ENCODE measurements at regions not wholly inside any gene's neighbourhood (a gene's known extent, or its start where the extent isn't known, plus 50 kb on each side); places are given as distances from the start of the nearest gene placed in this dataset.
A peak's percentile ranks its signal among the peaks of the same experiment; 100 is the strongest.

DNA sequence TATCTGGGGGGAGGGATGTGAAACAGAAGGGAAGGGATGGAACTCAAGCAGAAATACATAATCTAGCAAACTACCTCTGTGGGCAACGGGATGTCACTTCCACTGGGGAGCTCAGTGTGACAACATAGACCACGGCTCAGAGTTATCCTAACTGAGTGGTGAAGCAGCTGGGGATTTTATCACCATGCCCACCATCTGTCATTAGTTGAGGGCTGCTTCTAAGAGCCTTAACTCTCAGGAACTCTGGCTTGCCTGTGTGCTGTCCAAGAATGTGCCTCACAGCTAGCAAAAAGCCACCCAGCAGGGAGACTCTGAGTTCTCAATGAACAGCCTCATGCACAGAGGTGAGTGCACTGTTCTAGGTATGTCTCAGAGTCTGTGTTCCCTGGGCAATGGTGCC, 90.6 kb upstream of the CXCL14 start:
- Histone ChIP-seq H3K4me1 (no peaks in the 10 kb centered on the region), H3K4me2 (no peak overlapping the region), H3K27ac (no peak overlapping the region), H3K4me3 (no peak overlapping the region), H3K9me3 (no peaks in the 10 kb centered on the region; the same call in 2 of the 3 replicates)
- CTCF ChIA-PET: no interaction called here
- peak in 1 of 2 experiments; percentile 39; a peak in 1 of 6 replicates for ATAC-seq
- POLR2A ChIA-PET: no interaction called here
- TF ChIP-seq, protein P1, sequence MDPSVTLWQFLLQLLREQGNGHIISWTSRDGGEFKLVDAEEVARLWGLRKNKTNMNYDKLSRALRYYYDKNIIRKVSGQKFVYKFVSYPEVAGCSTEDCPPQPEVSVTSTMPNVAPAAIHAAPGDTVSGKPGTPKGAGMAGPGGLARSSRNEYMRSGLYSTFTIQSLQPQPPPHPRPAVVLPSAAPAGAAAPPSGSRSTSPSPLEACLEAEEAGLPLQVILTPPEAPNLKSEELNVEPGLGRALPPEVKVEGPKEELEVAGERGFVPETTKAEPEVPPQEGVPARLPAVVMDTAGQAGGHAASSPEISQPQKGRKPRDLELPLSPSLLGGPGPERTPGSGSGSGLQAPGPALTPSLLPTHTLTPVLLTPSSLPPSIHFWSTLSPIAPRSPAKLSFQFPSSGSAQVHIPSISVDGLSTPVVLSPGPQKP (IDR thresholded peaks at IDR 0.05; ENCODE audit: low read depth, low read length): no peak
- TF ChIP-seq CHD2 (IDR thresholded peaks at IDR 0.05; ENCODE audit: low read length, partially characterized antibody) (no peak), PHF8 (IDR thresholded peaks at IDR 0.05; ENCODE audit: borderline replicate concordance, low read depth) (no peak), PBX3 (IDR thresholded peaks at IDR 0.05) (no peak), POLR2A (IDR thresholded peaks at IDR 0.05; ENCODE audit: low read length) (no peak), ZFP36 (IDR thresholded peaks at IDR 0.05; ENCODE audit: borderline replicate concordance, partially characterized antibody) (no peak), RAD21 (conservative IDR thresholded peaks at IDR 0.05 in 1 of 2, IDR thresholded peaks at IDR 0.05 in 1 of 2) (no peak), TFCP2L1 (CRISPR knock-in tag; IDR thresholded peaks at IDR 0.05) (no peak), HMGXB4 (CRISPR knock-in tag; IDR thresholded peaks at IDR 0.05; ENCODE audit: borderline replicate concordance) (no peak), TP53 (CRISPR knock-in tag; IDR thresholded peaks at IDR 0.05) (no peak), SMC3 (IDR thresholded peaks at IDR 0.05) (no peak), FOSB (CRISPR knock-in tag; IDR thresholded peaks at IDR 0.05) (no peak), FOXS1 (CRISPR knock-in tag; IDR thresholded peaks at IDR 0.05) (no peak), RFX5 (IDR thresholded peaks at IDR 0.05) (no peak)
- TF ChIP-seq, protein P2, sequence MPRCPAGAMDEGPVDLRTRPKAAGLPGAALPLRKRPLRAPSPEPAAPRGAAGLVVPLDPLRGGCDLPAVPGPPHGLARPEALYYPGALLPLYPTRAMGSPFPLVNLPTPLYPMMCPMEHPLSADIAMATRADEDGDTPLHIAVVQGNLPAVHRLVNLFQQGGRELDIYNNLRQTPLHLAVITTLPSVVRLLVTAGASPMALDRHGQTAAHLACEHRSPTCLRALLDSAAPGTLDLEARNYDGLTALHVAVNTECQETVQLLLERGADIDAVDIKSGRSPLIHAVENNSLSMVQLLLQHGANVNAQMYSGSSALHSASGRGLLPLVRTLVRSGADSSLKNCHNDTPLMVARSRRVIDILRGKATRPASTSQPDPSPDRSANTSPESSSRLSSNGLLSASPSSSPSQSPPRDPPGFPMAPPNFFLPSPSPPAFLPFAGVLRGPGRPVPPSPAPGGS (IDR thresholded peaks at IDR 0.05): no peak
- no peak for FAIRE-seq
- DNase-seq (ENCODE audit: low read depth in 1 of 2, low spot score in 1 of 2): no peak
- WGBS (ENCODE audit: missing lambda C conversion rate): 0% methylated on average over 2 of the region's 2 CpGs

GRCh38 chr5:135667673-135668072, 88.9 kb upstream of the CXCL14 start:
- H3K4me1 ChIP-seq: no peaks in the 10 kb centered on the region
- no peaks in the 10 kb centered on the region; the same call in 2 of the 3 replicates for H3K9me3 ChIP-seq
- no peak overlapping the region for H3K4me3 ChIP-seq
- H3K4me2 ChIP-seq: no peak overlapping the region
- FAIRE-seq: no peak
- no peak overlapping the region for H3K27ac ChIP-seq
- no peak for DNase-seq (ENCODE audit: low read depth in 1 of 2, low spot score in 1 of 2)
- TF ChIP-seq ZSCAN20 (CRISPR knock-in tag; IDR thresholded peaks at IDR 0.05): no peak
- TF ChIP-seq REST (IDR thresholded peaks at IDR 0.05): no peak
- TF ChIP-seq KDM5A (IDR thresholded peaks at IDR 0.05): no peak
- no peak for TF ChIP-seq CBX8 (IDR thresholded peaks at IDR 0.05)
- TF ChIP-seq EHF (CRISPR knock-in tag; IDR thresholded peaks at IDR 0.05): no peak
- ATAC-seq: no peak
- ChIA-PET POLR2A (no interaction called here), CTCF (interaction anchor here (0.7 to 3.7 kb wide), 6 partner anchors 12 to 201 kb away, joined by 3 to 12 read pairs (median 4); no protein-coding TSS in a partner anchor)
- 4% methylated on average over 2 of the region's 2 CpGs for WGBS (ENCODE audit: missing lambda C conversion rate)

Measured in A549 (cell line).